Fibroblast of skin of abdomen (primary cell): ENCODE measurements at regions not wholly inside any gene's neighbourhood (a gene's known extent, or its start where the extent isn't known, plus 50 kb on each side); places are given as distances from the start of the nearest gene placed in this dataset.

Source experiments
- DNase-seq: peaks from one replicate; pipeline ENCODE4 v3.0.0-alpha.2; 2013

DNA sequence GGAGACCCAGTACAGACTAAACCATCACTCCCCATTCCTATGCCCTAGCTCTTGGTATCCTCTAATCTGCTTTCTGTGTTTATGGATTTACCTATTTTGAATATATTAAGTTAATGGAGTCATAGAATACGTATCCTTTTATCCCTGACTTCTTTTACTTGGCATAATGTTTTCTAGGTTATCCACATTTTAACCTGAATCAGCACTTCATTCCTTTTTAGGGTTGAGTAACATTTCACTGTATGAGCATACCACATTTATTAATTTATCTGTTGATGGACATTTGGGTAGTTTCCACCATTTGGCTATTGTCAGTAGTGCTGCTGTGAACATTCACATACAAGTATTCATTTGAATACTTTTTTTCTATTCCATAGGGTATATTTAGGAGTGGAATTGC lies 157.3 kb upstream of the CTNNA2 start:
- DNase-seq, result no peak

DNA sequence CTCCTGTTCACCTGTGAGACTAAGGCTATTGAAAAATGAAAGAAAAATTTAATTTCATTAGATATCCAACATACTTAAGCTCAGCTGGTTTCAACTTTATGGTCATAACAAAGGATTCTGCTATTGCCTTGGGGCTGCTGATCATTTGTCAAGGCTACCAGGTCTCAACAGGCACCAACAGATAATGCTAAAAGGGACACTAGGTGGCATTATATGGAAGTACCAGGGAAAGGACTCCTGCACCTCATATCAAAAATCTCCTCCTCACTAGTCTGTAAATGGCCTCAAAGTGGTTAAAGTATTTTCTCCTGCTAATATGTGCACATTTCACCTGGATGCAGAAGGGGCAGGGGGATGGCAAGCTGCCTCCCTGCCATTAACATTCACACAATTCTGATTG lies 167.9 kb upstream of the REG3A start:
- no peak for DNase-seq

DNA sequence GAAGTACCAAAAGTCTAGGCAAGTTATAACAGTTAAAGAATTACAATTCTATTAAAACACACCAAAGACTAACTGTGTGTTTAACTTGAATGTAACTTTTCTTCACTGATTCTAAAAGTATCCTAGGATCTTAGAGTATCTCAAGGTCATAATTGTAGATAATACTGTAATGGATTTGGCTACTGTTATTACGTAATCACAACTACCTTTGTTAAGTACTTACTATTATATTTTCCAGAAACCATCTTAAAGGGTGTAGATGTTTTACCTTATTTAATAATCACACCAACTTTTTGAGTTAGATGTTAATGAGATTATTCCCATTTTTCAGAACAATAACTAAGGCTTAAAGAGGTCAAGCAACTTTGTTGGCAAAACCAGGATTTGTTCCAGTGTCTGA lies 161.3 kb upstream of the REG3A start:
- DNase-seq, result no peak

DNA sequence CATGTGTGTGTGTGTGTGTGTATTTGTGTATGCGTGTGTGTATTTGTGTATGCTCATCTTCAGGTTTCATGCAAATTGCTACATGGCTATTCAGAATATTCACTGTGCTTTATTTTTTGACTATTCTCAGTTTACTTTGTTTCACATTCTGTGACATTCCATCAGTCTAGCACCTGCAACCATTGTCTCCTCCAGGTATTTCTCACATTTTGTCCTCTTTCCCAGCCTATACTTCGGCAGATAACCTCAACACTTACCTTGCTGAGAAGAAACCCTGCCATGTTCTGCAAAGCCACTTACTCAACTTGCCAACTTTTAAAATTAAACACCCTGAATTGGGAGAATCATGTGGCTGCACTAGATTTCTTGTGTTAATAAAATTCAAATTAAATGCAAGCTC lies 135.4 kb upstream of the REG3A start:
- no peak for DNase-seq

DNA sequence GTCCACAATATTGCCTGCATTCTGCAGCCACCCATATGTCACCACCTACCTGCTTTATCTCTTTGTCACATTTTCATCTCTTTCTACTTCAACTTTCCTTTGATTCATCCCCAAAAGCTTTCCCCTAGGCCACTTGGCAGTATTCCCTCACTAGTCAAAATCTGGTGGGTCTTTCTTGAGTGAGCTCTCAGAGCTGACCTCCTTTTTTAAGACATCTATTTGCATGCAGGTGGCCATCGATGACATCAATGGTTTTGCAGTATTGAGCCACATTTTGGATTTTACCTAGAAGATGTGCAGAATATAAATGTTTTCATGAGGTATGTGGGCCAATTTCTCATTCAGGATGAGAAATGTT lies 133.4 kb upstream of the REG3A start:
- no peak for DNase-seq

DNA sequence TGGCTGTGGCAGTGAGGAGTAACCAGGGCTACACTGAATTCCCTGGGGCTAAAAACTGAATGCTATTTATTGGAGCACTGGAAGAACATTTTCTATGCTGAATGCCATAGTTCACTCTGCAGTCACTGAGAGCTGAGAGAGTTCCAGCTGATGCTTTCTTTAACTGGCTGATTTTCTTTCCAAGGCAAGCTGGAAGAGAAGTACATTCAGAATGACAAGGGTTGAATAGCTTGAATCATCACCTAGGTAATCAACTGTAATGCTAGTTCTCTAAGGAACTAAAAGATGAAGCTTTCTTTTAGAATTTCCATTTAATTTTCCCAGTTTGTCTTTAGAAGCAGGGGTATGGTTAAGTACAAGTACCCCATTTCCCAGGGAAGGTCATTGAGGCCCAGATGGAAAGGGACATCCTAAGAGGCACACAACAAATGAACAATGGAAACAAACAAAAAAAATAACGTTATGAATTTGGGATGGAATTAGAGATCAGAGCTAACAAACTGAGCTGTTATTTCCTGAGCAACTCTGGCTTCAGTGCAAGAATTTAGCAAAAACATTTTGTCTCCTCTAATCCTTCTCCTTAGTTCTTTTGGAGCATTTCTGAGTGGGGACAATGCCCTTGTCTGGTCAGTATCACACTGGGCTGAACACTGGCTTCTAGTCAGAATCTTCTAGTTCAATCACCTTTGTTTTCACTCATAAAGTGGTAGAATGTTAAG lies 132.8 kb upstream of the REG3A start:
- DNase-seq, result no peak

DNA sequence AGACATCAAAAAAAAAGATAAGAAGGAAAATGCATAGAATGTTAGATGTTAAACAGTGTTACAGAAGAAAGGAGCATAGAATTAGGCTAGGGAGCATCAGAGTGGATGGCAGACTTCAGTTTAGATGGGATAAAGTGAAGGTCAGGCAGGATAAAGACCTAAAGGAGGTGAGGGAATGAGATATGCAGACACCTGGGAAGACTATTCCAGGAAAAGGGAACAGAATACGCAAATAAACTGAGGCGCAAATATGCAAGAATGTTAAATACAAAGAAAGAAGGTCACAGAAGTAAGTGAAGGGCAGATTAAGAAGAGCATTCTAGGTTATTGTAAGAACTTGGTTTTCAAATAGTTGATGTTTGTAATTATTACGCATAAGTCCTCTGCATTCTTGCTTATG lies 116.3 kb upstream of the REG3A start:
- DNase-seq, result no peak

DNA sequence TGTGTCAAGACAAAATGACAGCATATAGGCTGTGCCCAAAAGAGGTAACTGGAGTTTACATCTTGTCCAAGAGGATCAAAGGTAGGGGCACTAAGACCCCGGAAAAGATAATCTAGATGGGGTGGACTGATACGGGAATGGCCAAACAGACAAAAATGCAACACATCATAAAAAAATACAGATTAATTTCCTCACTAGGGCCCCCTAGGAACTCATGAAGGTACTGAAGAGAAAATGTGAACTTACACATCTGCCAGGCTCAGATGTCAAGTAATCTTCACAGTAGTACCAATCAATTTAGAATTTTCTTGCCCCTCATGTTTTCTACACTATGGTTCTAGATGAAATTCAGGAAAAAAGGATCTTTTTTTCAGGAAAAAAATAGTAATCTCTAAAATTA lies 115.6 kb upstream of the REG3A start:
- no peak for DNase-seq

DNA sequence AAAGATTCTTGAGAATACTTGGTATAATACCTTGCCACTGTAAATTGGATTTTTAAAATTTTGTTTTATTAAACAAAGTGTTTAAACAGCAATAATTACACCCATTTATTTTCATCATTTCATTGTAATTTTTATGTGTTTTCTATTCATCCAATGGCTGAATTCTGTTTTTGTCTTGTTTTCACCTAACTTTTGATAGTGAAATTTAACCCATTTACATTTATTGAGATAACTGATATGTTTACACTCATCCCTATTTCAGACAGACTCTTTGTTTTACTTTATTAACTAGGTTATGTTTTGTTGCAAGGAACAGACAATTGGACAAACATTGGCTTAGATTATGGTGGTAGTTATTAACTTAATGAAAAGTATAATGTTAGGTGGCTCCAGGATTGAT lies 113.1 kb upstream of the REG3A start:
- DNase-seq, result no peak

DNA sequence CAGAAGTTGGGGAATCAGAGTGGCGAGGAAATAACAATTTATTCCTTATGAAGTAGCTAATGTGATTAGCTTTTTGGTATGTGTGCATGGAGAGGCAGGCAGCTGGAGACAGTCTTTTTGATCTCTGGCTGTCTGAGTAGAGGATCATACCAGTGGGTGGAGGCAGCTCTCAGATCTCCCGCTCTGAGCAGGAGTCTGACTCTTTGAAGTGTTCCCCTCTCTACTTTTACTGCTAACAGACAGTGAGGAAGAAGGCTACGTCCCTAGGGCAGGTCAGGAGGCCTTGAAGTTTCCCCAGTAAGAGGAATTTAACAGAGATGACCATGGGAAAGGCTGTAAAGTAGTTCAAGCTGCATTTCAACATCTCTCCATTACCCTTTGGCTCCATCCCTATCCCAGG lies 111.9 kb upstream of the REG3A start:
- DNase-seq, result no peak

DNA sequence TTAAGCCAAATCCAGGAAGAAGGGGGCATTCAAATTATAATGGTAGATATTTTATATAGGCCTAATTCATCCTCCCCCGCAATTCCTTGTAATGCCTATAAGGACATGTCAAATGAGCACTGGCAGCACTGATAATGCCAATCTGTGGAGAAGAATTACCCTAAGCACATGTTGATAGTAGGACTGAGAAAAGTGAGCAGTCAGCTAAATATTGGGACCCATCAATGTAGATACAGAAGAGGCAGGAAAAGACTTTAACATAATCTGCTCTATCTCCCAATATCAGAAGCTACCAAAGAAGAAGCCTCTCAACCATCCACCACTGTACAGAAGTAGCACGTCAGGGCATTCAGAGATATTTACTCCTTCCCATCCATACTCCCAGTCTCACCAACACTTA lies 101.3 kb upstream of the REG3A start:
- no peak for DNase-seq

DNA sequence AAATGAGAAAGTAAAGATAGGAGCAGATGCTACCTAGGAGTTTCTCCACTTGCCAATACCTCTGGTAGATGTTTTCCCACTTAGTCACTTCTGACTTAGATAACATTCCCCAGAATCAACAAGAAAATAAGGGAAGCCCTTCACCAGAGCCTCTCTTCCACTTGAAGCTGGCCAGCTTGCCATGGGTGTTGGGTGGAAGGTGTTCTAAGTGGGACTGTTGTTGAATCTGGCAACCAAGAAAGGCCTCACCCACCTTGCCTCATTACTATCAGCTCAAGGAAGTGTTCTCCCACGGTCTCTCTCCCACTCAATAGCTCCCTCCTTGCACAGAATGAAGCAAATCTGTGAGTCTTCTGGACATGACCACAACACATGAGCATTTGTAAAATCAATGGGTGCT lies 100.4 kb upstream of the REG3A start:
- no peak for DNase-seq

DNA sequence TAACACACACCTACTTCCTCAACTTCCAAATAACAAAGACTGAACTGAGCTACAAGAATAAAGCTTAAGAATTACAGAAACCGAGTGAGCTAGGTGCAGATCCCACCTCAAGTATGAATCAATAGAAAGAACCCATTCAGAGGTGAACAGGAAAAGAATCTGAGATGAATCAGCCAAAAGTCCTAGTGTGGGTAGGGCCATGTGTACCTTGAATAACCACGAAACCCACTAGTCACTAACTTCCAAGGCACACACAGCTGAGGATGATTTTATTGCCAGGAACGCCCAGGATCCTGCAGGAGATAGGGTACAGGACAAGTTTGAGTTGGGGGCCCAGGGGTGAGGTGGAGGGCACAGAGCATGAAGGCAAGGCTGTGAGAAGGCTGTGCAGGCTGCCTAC lies 99.7 kb upstream of the REG3A start:
- DNase-seq, result no peak

DNA sequence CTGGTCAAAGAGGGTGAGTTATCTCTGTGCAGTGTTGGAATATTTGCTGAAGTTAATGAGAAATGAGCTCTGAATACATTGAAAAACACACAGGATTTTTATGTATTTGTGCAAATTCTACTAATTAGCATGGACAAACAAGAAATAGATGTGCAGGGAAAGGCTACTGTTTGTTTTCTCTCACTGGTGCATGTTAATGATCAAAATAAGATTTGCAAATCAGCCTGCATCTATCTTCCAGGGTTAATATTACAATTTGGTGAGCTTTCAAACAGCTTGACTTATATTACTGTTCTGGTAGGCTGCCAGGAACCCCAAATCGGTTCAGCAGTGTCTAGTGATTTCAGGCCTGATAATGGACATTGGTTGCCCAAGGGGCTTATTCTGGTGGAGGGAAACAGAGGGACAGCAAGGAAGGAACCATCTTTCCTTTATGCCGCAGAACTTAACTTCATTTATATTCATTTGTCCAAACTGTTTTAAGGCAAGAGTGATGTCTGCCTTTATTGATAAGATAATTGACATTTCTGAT lies 93.8 kb upstream of the REG3A start:
- no peak for DNase-seq

DNA sequence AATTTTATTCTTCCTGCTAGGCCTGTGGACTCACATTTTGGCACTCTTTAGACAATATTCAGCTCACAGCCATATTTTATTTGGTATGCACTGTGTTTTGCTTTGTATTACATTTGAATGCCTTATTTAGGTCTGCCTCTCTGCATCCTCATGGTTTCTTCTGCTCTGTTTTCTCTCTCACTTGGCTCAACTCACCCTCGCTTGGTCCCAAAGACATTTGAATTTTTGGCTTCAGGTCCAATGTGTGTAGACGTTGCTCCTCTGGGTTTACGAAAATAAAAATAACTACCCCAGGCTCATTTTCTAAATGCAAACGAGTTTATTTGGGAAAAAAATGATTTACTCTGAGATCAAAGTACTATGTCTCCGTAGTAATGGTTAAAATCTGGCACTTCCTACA lies 91.1 kb upstream of the REG3A start:
- DNase-seq, result no peak

DNA sequence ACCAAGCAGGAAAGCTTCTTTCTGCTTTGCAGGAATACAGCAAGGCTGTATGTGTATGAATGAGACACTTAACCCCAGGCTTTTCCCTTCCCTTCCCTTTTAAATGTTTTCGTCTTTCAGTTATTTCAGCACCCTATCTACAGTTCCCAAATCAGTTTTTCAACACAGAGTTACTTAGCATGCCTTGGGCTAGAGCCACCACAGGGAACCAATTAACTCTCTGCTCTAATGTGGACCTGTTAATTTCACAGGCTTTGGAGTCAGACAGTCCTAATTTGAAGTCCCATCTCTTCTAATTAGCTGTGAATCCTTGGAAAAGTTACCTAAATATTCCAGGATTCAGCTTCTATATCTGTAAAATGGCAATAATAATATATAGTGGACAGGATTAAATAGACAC lies 89.2 kb upstream of the REG3A start:
- DNase-seq, result no peak

DNA sequence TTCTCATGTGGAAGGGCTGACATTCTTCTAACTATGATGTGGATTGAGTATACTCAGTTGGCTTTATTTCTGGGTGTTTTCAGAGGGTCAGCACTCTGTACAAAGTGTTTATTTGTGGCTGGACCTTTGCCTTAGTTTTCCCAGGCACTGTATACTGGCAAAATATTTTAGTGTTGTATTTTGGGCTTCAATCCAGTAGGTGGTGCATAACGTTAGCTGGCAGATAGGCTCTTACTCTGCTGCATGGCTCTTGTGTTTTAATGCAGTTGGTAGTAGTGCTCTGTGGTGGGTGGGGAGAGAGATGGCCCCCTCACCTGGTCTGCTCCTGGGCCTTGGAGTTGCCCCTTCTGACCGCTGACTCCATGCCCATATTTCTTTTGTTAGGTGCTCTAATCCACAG lies 75.6 kb upstream of the REG3A start:
- DNase-seq, result no peak

DNA sequence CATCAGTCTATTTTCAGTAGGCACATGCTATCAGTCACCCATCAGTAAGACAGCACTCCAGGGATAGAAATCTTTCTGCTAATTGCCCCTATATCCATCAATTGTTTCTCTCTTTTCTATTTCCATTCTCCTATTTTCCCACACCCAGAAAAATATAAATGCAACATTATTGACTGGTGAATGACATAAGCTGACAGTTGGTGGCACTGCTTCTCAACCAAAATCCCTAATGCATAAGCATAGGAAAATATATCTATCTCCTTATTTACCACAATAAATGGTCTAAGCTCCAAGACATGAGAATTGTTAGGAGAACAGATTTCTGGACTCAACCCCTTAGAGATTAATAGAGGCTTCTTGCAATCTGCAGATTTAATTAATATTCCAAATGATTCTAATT lies 64.0 kb upstream of the REG3A start:
- no peak for DNase-seq

DNA sequence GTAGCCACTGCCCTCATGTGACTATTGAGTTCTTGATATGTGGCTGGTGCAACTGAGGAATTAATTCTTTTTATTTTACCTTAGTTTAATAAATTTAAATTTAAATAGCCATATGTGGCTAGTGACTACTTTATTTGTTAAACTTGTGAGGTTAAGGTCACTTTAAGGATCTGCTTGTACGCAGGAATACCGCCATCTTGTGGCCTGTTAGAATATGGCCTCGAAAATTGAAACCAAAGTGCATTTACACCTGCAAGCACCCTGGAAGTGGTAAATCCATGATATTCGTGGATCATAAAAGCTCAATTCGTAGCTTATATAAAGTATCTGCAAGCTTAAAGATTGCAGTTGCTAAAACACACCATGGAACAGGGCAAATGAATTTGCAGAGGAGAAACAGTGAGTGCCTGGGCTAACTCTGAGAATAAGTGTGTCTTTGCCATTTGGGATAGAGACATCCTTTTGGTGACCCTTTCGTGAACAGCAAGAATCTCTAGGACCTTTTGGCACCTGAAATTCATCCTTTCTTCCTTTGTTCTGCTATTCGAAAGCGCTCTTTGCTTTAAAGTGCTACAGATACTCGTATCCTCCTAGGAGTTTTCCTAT lies 59.9 kb upstream of the REG3A start:
- DNase-seq, result peak; percentile 11

DNA sequence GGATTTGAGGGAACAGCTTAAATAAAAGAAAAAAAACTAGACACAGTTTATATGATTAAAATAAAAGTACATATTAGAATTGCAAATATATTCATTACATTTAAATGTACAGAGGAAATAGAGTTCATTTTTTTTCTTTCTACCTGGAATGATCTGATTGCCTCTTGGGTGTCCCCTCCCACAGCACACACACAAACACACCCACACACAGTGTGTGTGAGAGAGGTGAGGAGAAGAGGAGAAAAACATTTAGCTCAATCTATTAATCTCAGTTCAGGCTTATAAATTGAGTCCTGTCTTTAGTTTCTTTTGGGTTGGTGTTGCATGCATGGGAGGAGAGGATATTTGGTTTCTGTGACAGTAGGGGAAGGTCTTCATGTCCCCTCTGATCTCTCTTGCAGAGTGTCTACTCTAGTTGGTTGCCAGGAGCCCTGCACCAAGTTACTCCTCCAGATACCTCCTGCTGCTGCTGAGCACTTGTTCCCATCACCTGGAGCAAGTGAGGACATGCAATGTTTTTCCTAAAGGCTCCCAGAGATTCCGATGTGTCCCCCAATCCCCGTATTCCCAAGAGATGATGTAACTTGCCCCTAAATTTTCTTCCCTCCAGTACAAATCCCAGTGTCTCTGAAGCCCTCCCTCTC lies 50.8 kb upstream of the REG3A start:
- DNase-seq, result no peak
